GM18498 (cell line): ENCODE measurements at regions not wholly inside any gene's neighbourhood (a gene's known extent, or its start where the extent isn't known, plus 50 kb on each side); places are given as distances from the start of the nearest gene placed in this dataset.
"Not testable (repeated sequence)": the region's sequence is repeated elsewhere in the genome, so short reads cannot be mapped to it uniquely, and the experiment has no call there.

Source experiments
- ATAC-seq: cut with Tn5 transposase; IDR thresholded peaks from one replicate; pipeline ENCODE4 v1.9.1; 2021; ENCODE audit warnings: mild to moderate bottlenecking, moderate library complexity; ENCODE audit not compliant: unreplicated experiment

DNA sequence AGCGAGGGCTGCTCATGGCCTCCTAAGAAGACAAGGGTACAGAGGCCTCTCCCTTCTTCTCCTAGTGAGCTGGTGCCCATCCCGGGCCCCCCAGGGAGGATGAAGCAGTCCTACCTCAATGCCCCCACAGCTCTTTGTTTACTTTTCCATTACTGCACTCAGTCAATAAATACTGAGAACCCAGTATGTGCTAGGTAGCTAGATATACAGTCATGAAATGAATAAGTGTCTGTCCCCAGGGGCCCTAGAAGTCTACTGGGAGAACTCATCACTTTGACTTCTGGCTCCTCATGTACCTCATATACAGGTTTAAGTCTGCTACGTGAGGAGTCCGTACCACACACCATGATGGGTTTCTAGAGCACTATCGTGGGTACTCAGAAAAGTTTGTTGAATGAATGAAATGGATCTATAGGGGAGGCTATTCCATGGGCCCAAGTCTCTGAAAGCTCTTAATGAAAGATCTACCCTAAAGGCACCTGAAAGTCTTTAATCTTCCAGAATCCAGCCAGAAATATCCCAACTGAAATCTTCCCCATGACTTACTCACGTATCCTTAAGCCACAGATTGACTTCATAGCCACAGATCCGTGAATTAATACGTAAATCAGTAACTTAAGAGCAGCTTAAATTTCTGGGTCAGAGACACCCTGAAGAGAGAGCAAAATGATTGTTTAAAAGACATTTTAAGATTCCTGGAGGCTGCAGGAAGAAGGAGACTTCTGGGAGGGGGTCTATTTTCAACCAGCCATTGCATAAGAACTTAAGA is 51.6 kb upstream of the POMP start:
- ATAC-seq: no peak

DNA sequence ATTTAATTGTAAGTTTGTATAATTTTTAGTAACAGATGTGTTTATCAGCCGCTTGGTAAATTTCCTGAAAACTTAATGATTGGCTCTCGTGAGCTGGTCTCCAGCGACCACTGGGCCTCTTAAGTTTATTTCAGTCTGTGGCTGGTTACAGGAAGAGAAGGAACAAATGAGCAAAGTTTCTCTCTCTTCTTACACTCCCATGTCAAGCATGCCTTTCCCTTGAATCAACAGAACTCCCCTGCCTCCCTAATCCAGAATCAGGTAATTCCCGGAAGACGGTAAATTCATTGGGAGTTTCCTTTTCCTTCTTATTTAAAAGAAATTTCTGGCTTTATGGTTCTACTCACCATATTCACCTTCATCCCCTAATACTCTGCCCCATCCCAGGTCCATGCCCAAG is 52.5 kb upstream of the POMP start:
- no peak for ATAC-seq

DNA sequence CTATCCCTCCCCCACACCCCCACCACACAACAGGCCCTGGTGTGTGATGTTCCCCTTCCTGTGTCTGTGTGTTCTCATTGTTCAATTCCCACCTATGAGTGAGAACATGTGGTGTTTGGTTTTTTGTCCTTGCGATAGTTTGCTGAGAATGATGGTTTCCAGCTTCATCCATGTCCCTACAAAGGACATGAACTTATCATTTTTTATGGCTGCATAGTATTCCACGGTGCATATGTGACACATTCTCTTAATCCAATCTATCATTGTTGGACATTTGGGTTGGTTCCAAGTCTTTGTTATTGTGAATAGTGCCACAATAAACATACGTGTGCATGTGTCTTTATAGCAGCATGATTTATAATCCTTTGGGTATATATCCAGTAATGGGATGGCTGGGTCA is 53.8 kb upstream of the POMP start:
- not testable (repeated sequence) for ATAC-seq

DNA sequence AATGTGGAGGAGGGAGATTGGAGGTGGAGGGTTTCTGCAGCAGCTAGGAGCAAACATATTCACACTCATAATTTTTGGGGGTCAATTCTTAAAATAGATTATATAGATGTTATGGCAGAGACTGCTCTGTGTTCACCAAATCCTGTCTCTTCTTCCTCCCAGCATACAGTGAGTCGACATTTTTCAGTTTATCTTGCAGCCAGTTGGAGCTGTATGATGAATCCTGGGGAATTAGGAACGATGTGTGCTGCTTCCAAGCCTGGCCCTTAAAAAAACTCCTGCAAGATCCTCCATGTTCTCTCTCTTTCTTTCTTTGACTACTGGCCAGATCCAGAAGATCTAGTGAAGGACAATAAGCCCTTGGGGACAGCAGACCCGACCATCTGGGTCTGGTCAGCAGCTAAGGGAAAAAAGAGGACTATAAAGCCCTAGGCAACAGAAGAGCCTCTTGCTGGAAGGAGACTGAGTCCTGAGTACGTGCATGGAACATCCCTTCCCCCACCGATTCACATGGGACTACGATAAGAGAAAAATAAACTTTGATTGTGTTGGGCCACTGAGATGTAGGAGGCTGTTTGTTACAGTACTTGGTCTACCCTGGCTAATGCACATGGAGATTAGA is 55.8 kb upstream of the POMP start:
- ATAC-seq: no peak

DNA sequence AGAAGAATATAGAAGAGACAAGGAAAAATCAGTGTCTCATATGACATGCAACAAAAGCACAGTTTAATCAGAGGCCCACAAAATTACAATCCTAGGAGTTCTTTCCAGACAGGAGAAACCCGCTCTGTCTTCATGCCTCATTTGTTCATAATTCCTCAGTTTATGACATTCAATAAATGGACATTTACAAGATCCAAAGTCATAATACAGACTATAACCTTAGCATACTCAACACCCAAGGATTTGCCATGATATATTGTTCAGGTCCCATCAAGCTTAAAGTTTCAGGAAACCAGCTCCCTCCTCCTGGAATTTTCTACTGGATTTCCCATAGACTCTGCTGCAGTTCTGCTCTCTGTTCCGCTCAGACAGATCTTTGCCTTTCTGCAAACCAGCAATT is 56.4 kb upstream of the POMP start:
- no peak for ATAC-seq

DNA sequence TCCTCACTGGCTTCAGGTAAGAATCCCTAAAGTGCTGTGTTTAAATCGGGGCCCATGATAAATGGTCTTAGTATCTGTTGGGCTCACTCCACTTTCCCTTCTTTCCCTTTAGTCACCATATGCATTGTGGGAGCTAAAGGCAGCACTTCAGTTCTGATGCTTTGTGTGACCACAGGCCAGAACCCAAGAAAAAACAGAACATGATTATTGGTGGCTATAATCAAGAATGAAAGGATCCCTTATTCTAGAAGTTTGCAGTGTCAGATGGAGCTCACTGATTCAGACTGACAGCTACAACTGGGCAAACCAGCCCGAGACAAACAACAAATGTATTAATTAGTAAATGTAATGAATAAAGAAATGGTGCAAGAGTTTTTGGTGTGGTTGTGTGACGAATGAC is 57.3 kb upstream of the POMP start:
- ATAC-seq: no peak

DNA sequence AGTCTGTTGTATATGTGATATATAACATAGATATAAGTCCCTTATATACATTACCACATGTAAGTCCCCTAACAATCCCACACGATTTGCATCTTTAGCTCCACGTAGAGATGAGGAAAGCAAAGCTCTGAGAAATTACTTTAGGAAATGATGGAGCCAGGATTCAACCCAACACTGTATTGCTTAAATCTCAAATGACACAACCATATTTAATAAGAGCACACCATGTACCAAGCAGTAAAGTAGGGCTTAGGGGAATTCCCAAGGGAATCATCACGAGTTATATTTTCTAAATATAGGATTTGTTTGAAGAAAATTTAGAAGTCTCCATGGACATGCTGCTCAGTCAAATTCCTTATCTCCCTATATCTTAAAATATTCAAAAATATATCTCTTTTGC is 61.3 kb upstream of the POMP start:
- ATAC-seq: no peak

DNA sequence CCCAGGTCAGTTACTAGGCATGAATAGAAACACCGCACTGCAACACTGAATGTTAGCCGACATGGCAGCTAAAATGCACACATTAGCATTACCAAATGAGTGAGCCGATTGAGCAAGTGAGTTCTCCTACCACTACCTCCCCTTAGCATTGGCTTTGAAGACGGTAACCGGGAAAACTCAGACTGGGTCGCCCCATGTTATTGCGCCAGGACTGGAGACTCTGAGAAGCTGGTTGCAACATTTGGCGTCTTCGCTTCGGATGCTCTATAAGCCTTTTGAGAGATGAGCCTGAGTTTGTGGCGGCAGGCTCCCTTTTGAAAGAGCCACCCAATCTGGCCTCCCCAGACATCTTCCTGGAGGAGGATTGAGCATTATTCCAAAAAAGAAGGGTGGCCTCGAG is 68.5 kb upstream of the POMP start:
- ATAC-seq: no peak

DNA sequence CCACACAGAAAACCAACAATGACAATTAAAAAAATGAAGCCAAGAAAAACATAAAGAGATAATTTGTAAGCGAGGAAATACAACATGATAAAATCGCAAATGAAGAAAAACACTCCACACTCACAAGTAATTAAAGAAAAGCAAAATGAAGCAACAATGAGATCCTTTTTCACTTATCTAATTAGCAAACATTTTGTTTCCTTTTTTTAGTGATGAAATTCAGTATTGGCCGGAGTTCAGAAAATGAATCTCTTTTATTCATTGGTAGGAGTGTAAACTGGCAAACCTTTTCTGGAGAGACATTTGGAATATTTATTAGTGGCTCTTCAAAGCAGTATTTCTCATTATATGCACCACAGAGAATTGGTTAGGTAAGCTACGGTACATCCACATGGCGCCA is 70.6 kb upstream of the POMP start:
- ATAC-seq: no peak

DNA sequence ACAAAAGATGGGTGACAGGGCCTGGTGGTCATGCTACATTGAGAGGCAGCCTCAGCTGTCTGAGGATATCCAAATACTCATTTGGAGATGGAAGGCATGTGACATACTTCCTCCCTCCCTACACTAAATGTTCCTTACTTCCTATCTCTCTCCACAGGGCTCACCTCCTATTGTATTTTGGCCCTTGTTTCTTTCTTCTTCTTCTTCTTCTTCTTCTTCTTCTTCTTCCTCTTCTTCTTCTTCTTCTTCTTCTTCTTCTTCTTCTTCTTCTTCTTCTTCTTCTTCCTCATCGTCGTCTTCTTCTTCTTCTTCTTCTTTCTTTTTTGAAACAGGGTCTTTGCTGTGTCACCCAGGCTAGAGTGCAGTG is 71.8 kb upstream of the POMP start:
- no peak for ATAC-seq

DNA sequence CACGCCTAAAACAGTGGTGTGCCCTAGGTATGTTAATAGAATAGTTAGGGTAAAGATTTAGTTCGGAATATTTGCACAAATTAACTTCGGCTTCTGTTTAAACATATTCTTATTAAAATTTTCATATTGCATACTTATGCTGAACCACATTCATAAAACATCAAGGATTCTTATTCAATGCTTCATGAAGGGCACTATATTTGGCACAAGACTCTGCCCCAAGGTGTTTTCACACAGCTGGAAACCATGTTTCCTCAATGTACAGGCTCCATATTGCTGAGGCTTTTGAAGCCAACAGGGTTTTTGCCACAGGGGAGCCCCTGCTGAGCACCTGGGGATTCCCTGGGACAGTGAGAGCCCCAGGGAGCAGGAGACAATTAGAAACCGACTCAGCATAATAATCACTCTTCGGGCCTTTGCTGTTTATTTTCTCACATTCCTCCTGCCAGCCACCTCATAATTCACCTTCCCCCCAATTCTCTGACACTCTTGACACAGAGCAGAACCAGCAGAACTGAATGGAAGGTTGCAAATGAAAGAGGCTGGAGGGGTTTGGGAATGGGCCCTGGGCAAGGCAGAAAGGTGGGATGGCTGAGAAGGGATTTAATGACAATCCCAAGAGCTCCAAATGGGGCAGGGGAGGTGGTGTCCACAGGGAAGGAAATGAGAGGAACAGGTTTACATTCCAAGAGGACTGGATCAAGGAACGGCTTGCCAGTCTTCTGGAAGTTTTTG is 72.3 kb upstream of the POMP start:
- ATAC-seq: no peak

DNA sequence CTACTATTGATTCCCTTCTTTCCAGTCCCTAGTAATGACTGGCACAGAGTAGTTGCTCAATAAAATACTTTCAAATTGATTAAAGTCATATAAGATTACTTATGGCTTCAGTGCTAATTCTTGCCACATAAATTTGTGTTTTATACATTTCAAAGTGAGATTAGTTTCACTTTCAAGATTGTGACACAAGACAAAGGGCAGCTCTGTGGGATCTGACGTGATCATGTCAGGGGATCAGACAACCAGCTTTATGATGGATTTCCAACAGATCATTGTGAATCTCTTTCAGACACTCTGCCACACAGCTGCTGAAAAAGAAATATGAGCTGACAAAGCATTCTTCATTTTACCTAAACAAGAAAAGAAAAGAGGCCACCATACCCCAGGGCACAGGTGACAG is 73.4 kb upstream of the POMP start:
- no peak for ATAC-seq

DNA sequence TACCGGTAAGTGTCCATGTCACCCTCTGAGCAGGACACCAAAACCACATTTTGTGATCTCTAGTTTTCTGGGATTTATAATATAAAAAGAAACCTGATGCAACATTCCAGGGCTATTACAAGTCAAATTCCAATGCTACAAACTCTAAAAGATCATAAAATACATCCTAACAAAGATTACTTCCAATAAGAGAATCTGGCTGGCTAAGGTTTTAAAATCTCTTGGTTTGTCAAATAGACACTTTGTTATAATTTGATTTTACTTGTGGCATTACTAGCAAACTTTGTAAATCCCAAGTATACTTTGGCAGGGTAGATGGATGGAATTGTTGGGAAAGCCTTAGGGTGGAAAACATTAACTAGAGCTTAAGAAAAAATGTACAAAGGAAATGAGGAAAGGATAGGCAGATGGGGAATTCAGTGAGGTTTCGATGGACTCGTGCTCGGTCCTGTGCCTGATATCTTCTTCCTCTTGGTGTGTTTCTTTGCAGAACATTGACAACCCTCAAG is 74.0 kb upstream of the POMP start:
- ATAC-seq: no peak

DNA sequence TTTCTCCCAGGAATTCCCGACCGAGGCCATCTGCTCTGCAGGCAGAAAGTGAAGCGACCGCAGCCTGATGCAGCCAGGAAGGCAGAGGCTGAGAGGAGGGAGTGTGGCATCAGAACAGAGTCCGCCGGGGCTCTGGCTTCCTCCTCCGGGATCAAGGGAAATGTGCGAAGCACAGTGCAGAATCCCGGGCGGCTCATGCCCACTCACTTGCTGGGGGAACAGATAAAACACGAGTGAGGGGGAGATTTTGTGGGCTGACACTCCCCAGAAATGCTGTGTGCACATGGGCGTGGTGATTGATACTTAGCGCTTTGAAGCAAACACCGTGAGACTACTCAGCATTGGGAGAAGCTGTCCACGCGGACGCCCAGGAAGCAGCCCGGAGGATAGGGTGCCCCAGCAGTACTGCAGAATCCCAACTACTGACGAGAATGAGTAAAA is 75.3 kb upstream of the POMP start:
- no peak for ATAC-seq

DNA sequence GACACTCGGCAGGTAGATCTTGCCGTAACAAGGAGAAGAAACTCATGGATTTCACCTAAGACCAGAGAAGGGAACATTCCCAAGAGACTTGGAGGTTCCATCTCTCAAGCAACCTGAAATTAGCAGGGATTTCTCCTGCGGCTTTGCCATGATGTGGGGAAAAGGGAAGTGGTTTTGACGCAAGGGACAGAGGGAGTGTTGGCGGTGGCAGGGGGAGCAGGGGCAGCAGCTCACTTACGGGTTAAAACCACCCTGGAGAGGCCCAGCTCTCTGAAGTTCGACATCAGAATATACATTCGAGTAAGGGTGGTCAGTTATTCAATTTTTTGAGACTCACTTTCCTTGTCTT is 76.1 kb upstream of the POMP start:
- ATAC-seq: no peak

DNA sequence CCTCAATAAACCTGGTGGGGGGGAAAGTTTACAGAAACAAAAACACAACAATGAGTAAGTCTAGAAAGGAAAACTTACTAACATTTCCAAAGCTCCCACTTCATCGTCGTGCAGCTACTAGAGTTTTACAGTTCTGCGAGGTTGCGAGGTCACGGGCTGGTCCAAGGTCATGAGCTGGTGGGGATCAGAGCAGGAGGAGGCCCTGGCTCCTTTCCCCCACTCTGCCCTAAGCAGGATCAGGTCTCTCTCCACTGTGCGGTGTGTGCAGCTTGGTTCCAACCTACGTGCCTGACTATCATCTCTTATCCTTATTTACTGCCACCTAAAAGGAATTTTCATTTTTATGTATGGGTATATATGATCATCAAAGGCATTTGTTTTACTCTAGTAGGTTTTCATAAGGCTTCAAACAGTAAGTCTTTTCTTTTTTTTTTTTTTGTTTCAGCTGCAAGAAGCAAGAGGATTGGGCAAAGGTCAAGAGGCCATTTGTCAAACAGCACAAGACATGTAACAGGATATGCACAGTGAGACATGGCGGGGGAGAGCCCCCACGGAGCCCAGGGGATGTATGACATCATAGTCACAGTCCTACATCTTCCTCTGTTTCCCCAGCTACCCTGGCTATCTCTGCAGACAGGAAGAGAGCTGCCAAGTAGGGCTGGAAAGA is 76.6 kb upstream of the POMP start:
- ATAC-seq: no peak

DNA sequence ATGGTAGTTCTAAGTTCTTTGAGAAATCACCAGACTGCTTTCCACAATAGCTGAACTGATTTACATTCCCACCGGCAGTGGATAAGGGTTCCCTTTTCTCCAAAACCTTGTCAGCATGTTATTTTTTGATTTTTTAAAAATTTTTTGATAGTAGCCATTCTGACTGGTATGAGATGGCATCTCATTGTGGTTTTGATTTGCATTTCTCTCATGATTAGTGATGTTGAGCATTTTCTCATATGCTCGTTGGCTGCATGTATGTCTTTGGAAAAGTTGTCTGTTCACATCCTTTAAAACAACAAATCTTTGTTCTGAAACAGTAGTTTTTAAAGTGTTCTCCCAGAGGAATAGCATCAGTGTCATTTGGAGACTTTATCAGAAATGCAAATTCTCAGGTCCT is 77.5 kb upstream of the POMP start:
- ATAC-seq: no peak

DNA sequence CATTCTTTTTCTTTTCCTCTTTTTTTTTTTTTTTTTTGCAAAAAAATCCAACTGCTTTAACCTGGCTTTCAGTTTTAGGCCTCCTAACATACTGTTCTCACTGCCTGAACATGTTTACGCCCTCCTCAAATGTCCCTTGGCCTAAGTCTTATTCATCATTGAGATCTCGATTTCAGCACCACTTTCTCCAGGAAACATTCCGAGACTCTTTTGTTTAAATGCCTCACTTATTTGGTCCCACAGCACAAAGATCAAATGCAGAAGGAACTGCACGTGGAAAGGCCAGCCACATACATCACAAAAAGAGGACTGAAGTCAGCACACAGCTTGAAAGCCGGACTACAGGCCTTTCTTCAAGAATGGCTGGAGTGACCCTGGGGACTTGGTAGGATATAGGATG is 79.2 kb upstream of the POMP start:
- no peak for ATAC-seq

DNA sequence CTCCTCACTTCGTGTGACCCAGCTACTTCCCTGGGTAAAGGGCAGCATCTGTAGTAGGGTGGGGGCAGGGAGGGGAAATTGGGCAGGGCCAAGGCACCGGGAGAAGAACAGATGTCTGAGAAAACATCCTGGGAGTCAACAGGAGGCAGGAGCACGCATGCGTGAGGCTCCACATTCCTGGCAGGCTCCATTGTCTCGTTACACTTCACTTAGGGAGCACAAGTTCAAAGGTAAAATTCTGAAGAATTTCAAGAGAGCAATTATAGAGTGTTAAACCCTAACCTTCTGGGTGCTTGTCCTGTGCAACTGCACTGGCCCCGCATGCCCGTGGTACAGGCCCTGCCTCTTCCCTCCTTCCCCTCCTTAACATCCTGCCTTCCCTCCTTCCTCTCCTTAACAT is 79.6 kb upstream of the POMP start:
- ATAC-seq: no peak

DNA sequence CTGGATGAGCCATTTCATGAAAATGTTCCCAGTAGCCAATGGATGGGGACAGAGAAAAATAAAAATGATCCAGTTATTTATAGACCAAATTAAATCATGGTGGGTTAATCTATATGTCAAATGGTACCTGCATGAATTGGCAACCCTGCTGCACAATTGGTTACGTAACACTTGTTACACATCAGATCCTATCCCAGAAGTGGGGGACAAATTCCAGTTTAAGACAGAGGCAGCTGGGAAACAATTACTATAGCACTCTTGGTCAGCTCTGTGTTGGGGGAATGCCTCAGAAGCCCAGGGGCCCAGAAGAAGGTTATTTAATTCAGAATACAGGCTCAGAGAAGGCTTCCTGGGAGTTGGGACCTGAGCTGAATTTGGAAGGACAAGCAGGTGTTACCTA is 81.1 kb upstream of the FLT1 start:
- ATAC-seq: no peak

DNA sequence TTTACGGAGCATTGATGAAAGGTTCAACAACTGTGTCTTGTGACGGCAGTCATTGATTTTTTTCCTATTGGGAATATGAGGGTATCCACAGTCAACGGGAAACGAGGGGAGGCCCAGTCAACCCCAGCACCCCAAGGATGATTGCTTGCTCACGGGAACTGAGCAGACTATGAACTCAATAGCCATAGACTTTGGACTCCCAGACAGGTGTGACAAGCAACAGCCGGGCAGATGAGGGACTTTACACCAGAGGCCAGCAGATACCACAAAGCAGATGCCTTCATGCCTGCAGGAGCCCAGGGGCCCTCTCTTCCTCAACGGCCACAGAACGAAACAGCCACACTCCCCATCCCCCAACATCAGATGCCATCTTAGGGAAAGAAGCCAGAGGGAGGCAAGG is 80.3 kb upstream of the FLT1 start:
- ATAC-seq: no peak
